ENCODE measurements at regions not wholly inside any gene's neighbourhood (a gene's known extent, or its start where the extent isn't known, plus 50 kb on each side); places are given as distances from the start of the nearest gene placed in this dataset.

DNA sequence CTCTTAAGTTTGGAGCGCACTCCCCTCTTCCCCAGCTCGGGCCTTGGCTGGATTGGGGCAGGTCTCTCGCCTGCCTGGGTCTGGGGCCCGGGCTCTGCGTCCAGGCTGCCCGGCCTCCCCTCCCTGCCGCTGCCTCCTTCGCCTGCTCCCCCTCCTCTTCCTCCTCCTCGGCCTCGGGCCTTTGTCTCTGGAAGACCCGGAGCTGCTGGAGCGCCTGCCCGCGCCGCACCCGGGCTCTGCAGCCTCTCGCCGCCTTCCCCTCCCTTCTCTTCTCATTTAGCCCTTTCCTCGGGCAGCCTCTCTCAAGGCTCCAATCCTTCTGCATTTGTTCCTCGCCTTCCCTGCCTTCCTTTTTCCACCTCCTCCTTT is 218.5 kb downstream of the C9orf50 start:
- TF ChIP-seq ISL1 (CRISPR knock-in tag; IDR thresholded peaks at IDR 0.05) (no peak), RARB (CRISPR knock-in tag; IDR thresholded peaks at IDR 0.05) (no peak), PPARA (CRISPR knock-in tag; IDR thresholded peaks at IDR 0.05; ENCODE audit: borderline replicate concordance) (no peak), ZNF8 (CRISPR knock-in tag; IDR thresholded peaks at IDR 0.05) (no peak), GLIS3 (CRISPR knock-in tag; IDR thresholded peaks at IDR 0.05) (no peak), ZFP30 (CRISPR knock-in tag; IDR thresholded peaks at IDR 0.05) (no peak)
- TF ChIP-seq, protein P1, sequence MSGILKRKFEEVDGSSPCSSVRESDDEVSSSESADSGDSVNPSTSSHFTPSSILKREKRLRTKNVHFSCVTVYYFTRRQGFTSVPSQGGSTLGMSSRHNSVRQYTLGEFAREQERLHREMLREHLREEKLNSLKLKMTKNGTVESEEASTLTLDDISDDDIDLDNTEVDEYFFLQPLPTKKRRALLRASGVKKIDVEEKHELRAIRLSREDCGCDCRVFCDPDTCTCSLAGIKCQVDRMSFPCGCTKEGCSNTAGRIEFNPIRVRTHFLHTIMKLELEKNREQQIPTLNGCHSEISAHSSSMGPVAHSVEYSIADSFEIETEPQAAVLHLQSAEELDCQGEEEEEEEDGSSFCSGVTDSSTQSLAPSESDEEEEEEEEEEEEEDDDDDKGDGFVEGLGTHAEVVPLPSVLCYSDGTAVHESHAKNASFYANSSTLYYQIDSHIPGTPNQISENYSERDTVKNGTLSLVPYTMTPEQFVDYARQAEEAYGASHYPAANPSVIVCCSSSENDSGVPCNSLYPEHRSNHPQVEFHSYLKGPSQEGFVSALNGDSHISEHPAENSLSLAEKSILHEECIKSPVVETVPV (CRISPR knock-in tag; IDR thresholded peaks at IDR 0.05), result no peak

Measured in SK-N-SH treated with all-trans-retinoic acid at 6 μM for 48 hours (cell line).